ENCODE measurements at regions not wholly inside any gene's neighbourhood (a gene's known extent, or its start where the extent isn't known, plus 50 kb on each side); places are given as distances from the start of the nearest gene placed in this dataset.

- Histone ChIP-seq H3K36me3 (ENCODE audit: insufficient read depth) (no peaks in the 10 kb centered on the region), H3K79me2 (ENCODE audit: insufficient read depth, low read depth) (no peaks in the 10 kb centered on the region), H3K9ac (no peak overlapping the region), H3K27me3 (ENCODE audit: insufficient read depth, low read depth) (no peaks in the 10 kb centered on the region), H4K20me1 (ENCODE audit: insufficient read depth) (no peaks in the 10 kb centered on the region), H3K4me1 (ENCODE audit: low read depth, poor library complexity, severe bottlenecking) (no peaks in the 10 kb centered on the region), H3K27ac (no peak overlapping the region), H2AFZ (ENCODE audit: low read depth) (no peak overlapping the region), H3K4me2 (no peak overlapping the region), H3K4me3 (IDR thresholded peaks at IDR 0.05; ENCODE audit: insufficient read depth, low read depth, low read length) (no peak overlapping the region)
- TF ChIP-seq CTCF (conservative IDR thresholded peaks at IDR 0.05; ENCODE audit: low read depth, low read length) = no peak
These were observed 140.7 kb upstream of the SPAG17 start for GRCh38 chr1:118325550-118326225.

- no peaks in the 10 kb centered on the region for H3K4me1 ChIP-seq (ENCODE audit: low read depth, poor library complexity, severe bottlenecking)
These were observed 138.2 kb upstream of the SPAG17 start for GRCh38 chr1:118323246-118323645.

GRCh38 chr1:118322331-118322730, 137.3 kb upstream of the SPAG17 start:
- H2AFZ ChIP-seq (ENCODE audit: low read depth) = no peak overlapping the region
- no peaks in the 10 kb centered on the region for H3K79me2 ChIP-seq (ENCODE audit: insufficient read depth, low read depth)
- TF ChIP-seq CTCF (conservative IDR thresholded peaks at IDR 0.05; ENCODE audit: low read depth, low read length) = no peak
- no peak overlapping the region for H3K4me3 ChIP-seq (IDR thresholded peaks at IDR 0.05; ENCODE audit: insufficient read depth, low read depth, low read length)
- H3K27ac ChIP-seq = no peak overlapping the region
- no peaks in the 10 kb centered on the region for H3K36me3 ChIP-seq (ENCODE audit: insufficient read depth)
- H3K27me3 ChIP-seq (ENCODE audit: insufficient read depth, low read depth) = no peaks in the 10 kb centered on the region
- H3K4me2 ChIP-seq = no peak overlapping the region
- H4K20me1 ChIP-seq (ENCODE audit: insufficient read depth) = no peaks in the 10 kb centered on the region
- no peak overlapping the region for H3K9ac ChIP-seq
- H3K4me1 ChIP-seq (ENCODE audit: low read depth, poor library complexity, severe bottlenecking) = no peaks in the 10 kb centered on the region

More at GRCh38 chr1:118323246-118323645, 138.2 kb upstream of the SPAG17 start:
- Histone ChIP-seq H3K27ac (no peak overlapping the region), H2AFZ (ENCODE audit: low read depth) (no peak overlapping the region), H3K4me3 (IDR thresholded peaks at IDR 0.05; ENCODE audit: insufficient read depth, low read depth, low read length) (no peak overlapping the region), H3K4me2 (no peak overlapping the region), H4K20me1 (ENCODE audit: insufficient read depth) (no peaks in the 10 kb centered on the region), H3K27me3 (ENCODE audit: insufficient read depth, low read depth) (no peaks in the 10 kb centered on the region), H3K36me3 (ENCODE audit: insufficient read depth) (no peaks in the 10 kb centered on the region), H3K79me2 (ENCODE audit: insufficient read depth, low read depth) (no peaks in the 10 kb centered on the region), H3K9ac (no peak overlapping the region)
- no peak for TF ChIP-seq CTCF (conservative IDR thresholded peaks at IDR 0.05; ENCODE audit: low read depth, low read length)

- Histone ChIP-seq H3K4me3 (IDR thresholded peaks at IDR 0.05; ENCODE audit: insufficient read depth, low read depth, low read length) (no peak overlapping the region), H3K4me1 (ENCODE audit: low read depth, poor library complexity, severe bottlenecking) (no peaks in the 10 kb centered on the region), H3K27ac (no peak overlapping the region), H3K27me3 (ENCODE audit: insufficient read depth, low read depth) (no peaks in the 10 kb centered on the region), H3K36me3 (ENCODE audit: insufficient read depth) (no peaks in the 10 kb centered on the region), H3K9ac (no peak overlapping the region), H2AFZ (ENCODE audit: low read depth) (no peak overlapping the region), H3K79me2 (ENCODE audit: insufficient read depth, low read depth) (no peaks in the 10 kb centered on the region), H4K20me1 (ENCODE audit: insufficient read depth) (no peaks in the 10 kb centered on the region), H3K4me2 (no peak overlapping the region)
- no peak for TF ChIP-seq CTCF (conservative IDR thresholded peaks at IDR 0.05; ENCODE audit: low read depth, low read length)
These were observed 136.8 kb upstream of the SPAG17 start for GRCh38 chr1:118321840-118322239.
